Endothelial cell of umbilical vein (primary cell): ENCODE measurements at regions not wholly inside any gene's neighbourhood (a gene's known extent, or its start where the extent isn't known, plus 50 kb on each side); places are given as distances from the start of the nearest gene placed in this dataset.

Experiments
- BruUV-seq: library from RNA; stranded (reverse); fragments of 400-500 nt; replicated peaks from 2 replicates; lab custom pipeline; 2021; lab: Mats Ljungman, UMichigan
- CTCF ChIA-PET: fragments of 300-600, 350-600 bp; sonication (Branson Sonifier 250); formaldehyde crosslinking; loops from one replicate; lab custom pipeline; 2021; ENCODE audit warnings: antibody characterized with exemption, inconsistent platforms; lab: Charles Lee
- POLR2A ChIA-PET: fragments of 300-600, 350-600 bp; sonication (Branson Sonifier 250); formaldehyde crosslinking; loops from one replicate; lab custom pipeline; 2021; ENCODE audit warnings: antibody characterized with exemption, inconsistent platforms; lab: Charles Lee
- DNase-seq: peaks from one replicate; pipeline ENCODE4 v3.0.0-alpha.2; 2011; ENCODE audit warnings: low read depth, low spot score
- FAIRE-seq: peaks from 2 replicates; lab custom pipeline; 2011; peaks lifted over from hg19 to GRCh38; lab: Jason Lieb, UNC
- H2AFZ ChIP-seq: 2 replicates; pipeline ENCODE4 v1.6.0; 2012; ENCODE audit warnings: low read depth, low read length, control low read depth, inconsistent platforms
- H3K27ac ChIP-seq: 2 replicates; pipeline ENCODE4 v1.5.1; 2011; ENCODE audit warnings: low read depth, mild to moderate bottlenecking, control low read depth, low read length, moderate library complexity; ENCODE audit not compliant: insufficient read depth
- H3K27me3 ChIP-seq, 2 experiments: 2 replicates each; pipeline versions ENCODE4 v1.6.0 to v1.6.1; 2011; ENCODE audit warnings: low read length in 2 of 2, mixed read lengths in 1 of 2; ENCODE audit not compliant: control insufficient read depth in 2 of 2, insufficient read depth in 2 of 2
- H3K36me3 ChIP-seq, 2 experiments: 2 replicates in 1 of 2; 3 replicates in 1 of 2; pipeline ENCODE4 v1.5.1; 2011; ENCODE audit warnings: low read length in 2 of 2, mild to moderate bottlenecking in 1 of 2, moderate library complexity in 1 of 2; ENCODE audit not compliant: control insufficient read depth in 2 of 2, insufficient read depth in 2 of 2; ENCODE audit errors: extremely low read depth in 1 of 2
- H3K4me1 ChIP-seq: 3 replicates; pipeline ENCODE4 v1.5.1; 2011; ENCODE audit warnings: mild to moderate bottlenecking, low read length; ENCODE audit not compliant: control insufficient read depth, insufficient read depth; ENCODE audit errors: extremely low read depth
- H3K4me2 ChIP-seq: 2 replicates; pipeline ENCODE4 v1.6.1; 2011; ENCODE audit warnings: low read length, control low read depth, mixed read lengths; ENCODE audit not compliant: insufficient read depth
- H3K4me3 ChIP-seq, 3 experiments: fragments of 200-600 bp in 1 of 3; sonication (generic), shearing (Covaris generic) in 1 of 3; replicated peaks in 1 of 3; 2 replicates each; pipeline ENCODE4 v1.5.1; 2011 to 2016; ENCODE audit warnings: control low read depth in 3 of 3, low read length in 3 of 3, mild to moderate bottlenecking in 2 of 3, inconsistent platforms in 1 of 3, low read depth in 1 of 3, moderate library complexity in 1 of 3; ENCODE audit not compliant: insufficient read depth in 1 of 3
- H3K79me2 ChIP-seq: 2 replicates; pipeline ENCODE4 v1.6.0; 2012; ENCODE audit warnings: low read length, inconsistent platforms; ENCODE audit not compliant: control insufficient read depth, insufficient read depth
- H3K9ac ChIP-seq: replicated peaks from 2 replicates; pipeline ENCODE3; 2011; ENCODE audit warnings: low read length, control low read depth; ENCODE audit not compliant: insufficient read depth; ENCODE audit errors: extremely low read depth
- H3K9me1 ChIP-seq: replicated peaks from 3 replicates; pipeline ENCODE4 v1.6.0; 2011; ENCODE audit warnings: mild to moderate bottlenecking, low read length; ENCODE audit not compliant: control insufficient read depth, insufficient read depth; ENCODE audit errors: extremely low read depth
- H3K9me3 ChIP-seq: replicated peaks from 2 replicates; pipeline ENCODE4 v1.5.1; 2012; ENCODE audit warnings: low read length, inconsistent platforms; ENCODE audit not compliant: control insufficient read depth, insufficient read depth
- H4K20me1 ChIP-seq: replicated peaks from 2 replicates; pipeline ENCODE3; 2011; ENCODE audit warnings: mild to moderate bottlenecking, low read length; ENCODE audit not compliant: control insufficient read depth, insufficient read depth; ENCODE audit errors: extremely low read depth
- CTCF ChIP-seq, 2 donors: IDR thresholded peaks; 1 replicate in 1 of 2; 2 replicates in 1 of 2; pipeline ENCODE4 v1.5.1; 2011; ENCODE audit warnings: low read length in 2 of 2, mild to moderate bottlenecking in 2 of 2, moderate library complexity in 2 of 2, control low read depth in 1 of 2, inconsistent platforms in 1 of 2, low read depth in 1 of 2; ENCODE audit not compliant: insufficient read depth in 1 of 2; ENCODE audit errors: extremely low read depth in 1 of 2
- EZH2 ChIP-seq: IDR thresholded peaks from 2 replicates; pipeline ENCODE4 v1.6.1; 2012; ENCODE audit warnings: borderline replicate concordance, low read depth, mild to moderate bottlenecking, moderate library complexity, low read length, inconsistent platforms; ENCODE audit not compliant: severe bottlenecking
- FOS ChIP-seq: IDR thresholded peaks from 2 replicates; pipeline ENCODE4 v1.6.1; 2011; ENCODE audit warnings: mild to moderate bottlenecking, low read length, moderate library complexity, borderline replicate concordance; ENCODE audit not compliant: insufficient read depth
- GATA2 ChIP-seq: IDR thresholded peaks from 2 replicates; pipeline ENCODE4 v1.7.0; 2011; ENCODE audit warnings: low read depth, mild to moderate bottlenecking, moderate library complexity, mixed read lengths, low read length; ENCODE audit not compliant: insufficient read length, insufficient read depth
- JUN ChIP-seq: IDR thresholded peaks from 2 replicates; pipeline ENCODE4 v1.6.1; 2011; ENCODE audit warnings: borderline replicate concordance, low read depth; ENCODE audit not compliant: insufficient read length, insufficient read depth
- MAX ChIP-seq: IDR thresholded peaks from 2 replicates; pipeline ENCODE4 v1.6.1; 2011; ENCODE audit not compliant: insufficient read depth, insufficient read length
- MYC ChIP-seq: IDR thresholded peaks from one replicate; pipeline ENCODE4 v1.6.1; 2011; ENCODE audit warnings: mild to moderate bottlenecking, low read depth, low read length
- POLR2A ChIP-seq: IDR thresholded peaks from 2 replicates; pipeline ENCODE4 v1.6.1; 2012; ENCODE audit warnings: low read depth, mild to moderate bottlenecking, control low read depth, low read length
- POLR2AphosphoS5 ChIP-seq: IDR thresholded peaks from 2 replicates; pipeline ENCODE4 v1.6.1; 2012; ENCODE audit warnings: low read depth, mild to moderate bottlenecking, control low read depth, low read length, moderate library complexity; ENCODE audit not compliant: insufficient read depth
- dilution Hi-C: fragments of 300-500 bp; cut with MboI; formaldehyde crosslinking; loops from one replicate; pipeline ENCODE4 v1.15.0; 2019; ENCODE audit warnings: low sequenced_read_pairs; ENCODE audit not compliant: extremely low pct_ligation_motif_present
- intact Hi-C: fragments of 100-400 bp; cut with micrococcal nuclease; formaldehyde crosslinking; loops from one replicate; pipeline ENCODE4 v1.10.0; 2022

GRCh38 chr3:176562331-176562730 lies 635.0 kb downstream of the TBL1XR1 start:
- DNase-seq (no peak), FAIRE-seq (no peak)
- Histone ChIP-seq H3K9ac (no peak overlapping the region), H3K9me3 (no peaks in the 10 kb centered on the region), H3K4me3 (no peak overlapping the region), H3K9me1 (no peaks in the 10 kb centered on the region), H3K4me1 (no peaks in the 10 kb centered on the region), H3K27ac (no peak overlapping the region), H3K27me3 (no peaks in the 10 kb centered on the region), H3K79me2 (no peaks in the 10 kb centered on the region), H3K36me3 (no peaks in the 10 kb centered on the region), H3K4me2 (no peak overlapping the region), H4K20me1 (no peaks in the 10 kb centered on the region), H2AFZ (no peak overlapping the region)
- CTCF ChIA-PET, result no interaction called here
- no peak for TF ChIP-seq FOS
- no TSS peak for BruUV-seq
- dilution Hi-C loops (no loop called here), intact Hi-C loops (no loop called here)
- POLR2A ChIA-PET, result no interaction called here

GRCh38 chr3:176561826-176562225 lies 635.5 kb downstream of the TBL1XR1 start:
- DNase-seq, result no peak
- ChIA-PET CTCF (no interaction called here), POLR2A (no interaction called here)
- no peaks in the 10 kb centered on the region for H3K36me3 ChIP-seq
- no peak overlapping the region for H3K4me3 ChIP-seq
- no peaks in the 10 kb centered on the region for H4K20me1 ChIP-seq
- no peaks in the 10 kb centered on the region for H3K27me3 ChIP-seq
- H3K9me1 ChIP-seq, result no peaks in the 10 kb centered on the region
- no peak overlapping the region for H2AFZ ChIP-seq
- no TSS peak for BruUV-seq
- intact Hi-C loops, result no loop called here
- dilution Hi-C loops, result no loop called here
- no peak overlapping the region for H3K4me2 ChIP-seq
- TF ChIP-seq EZH2 (no peak), GATA2 (no peak), MYC (no peak), POLR2A (no peak), MAX (no peak), POLR2AphosphoS5 (no peak), FOS (no peak), CTCF (IDR thresholded peaks at IDR 0.05; ENCODE audit: extremely low read depth in 1 of 2, insufficient read depth in 1 of 2, low read depth in 1 of 2, low read length in 2 of 2) (no peak), JUN (no peak)
- no peaks in the 10 kb centered on the region for H3K4me1 ChIP-seq
- no peak overlapping the region for H3K27ac ChIP-seq
- H3K9me3 ChIP-seq, result no peaks in the 10 kb centered on the region
- H3K9ac ChIP-seq, result no peak overlapping the region
- FAIRE-seq, result no peak
- H3K79me2 ChIP-seq, result no peaks in the 10 kb centered on the region
